ENCODE measurements at regions not wholly inside any gene's neighbourhood (a gene's known extent, or its start where the extent isn't known, plus 50 kb on each side); places are given as distances from the start of the nearest gene placed in this dataset.

DNA sequence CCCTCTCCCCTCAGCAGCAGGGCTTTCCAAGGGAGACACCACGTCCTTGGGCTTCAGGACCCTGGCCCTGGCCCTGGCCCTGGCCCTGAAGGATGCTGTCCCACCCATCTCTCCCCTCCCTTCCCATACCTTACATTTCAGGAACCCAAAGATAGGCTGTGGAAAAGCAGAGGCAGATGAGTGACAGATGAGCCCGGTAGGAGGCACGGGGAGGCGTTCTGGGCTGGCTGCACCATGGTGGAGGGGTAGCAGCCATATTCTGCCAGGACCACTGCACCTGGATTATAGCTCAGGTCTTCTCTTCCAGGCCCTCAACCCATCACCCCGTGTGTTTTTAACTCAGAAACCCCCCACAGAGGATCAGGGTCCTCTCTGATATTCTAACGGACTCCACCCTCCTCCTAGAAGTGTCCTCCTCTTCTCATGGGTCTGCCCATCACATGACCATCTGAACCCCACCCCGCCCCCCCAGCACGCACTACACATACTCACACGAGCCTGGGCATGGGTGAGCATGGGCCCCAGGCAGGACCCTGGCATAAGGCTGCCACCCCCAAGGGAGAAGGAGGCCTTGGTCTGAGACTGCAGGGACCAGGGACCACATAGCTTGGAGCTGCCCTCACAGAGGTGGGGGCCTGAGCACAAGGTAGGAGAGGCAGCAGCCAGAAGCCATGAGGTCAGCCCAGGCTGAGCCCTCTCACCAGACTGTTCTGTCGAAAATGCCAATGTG lies 220.8 kb upstream of the CDH4 start:
- TF ChIP-seq, protein P1, sequence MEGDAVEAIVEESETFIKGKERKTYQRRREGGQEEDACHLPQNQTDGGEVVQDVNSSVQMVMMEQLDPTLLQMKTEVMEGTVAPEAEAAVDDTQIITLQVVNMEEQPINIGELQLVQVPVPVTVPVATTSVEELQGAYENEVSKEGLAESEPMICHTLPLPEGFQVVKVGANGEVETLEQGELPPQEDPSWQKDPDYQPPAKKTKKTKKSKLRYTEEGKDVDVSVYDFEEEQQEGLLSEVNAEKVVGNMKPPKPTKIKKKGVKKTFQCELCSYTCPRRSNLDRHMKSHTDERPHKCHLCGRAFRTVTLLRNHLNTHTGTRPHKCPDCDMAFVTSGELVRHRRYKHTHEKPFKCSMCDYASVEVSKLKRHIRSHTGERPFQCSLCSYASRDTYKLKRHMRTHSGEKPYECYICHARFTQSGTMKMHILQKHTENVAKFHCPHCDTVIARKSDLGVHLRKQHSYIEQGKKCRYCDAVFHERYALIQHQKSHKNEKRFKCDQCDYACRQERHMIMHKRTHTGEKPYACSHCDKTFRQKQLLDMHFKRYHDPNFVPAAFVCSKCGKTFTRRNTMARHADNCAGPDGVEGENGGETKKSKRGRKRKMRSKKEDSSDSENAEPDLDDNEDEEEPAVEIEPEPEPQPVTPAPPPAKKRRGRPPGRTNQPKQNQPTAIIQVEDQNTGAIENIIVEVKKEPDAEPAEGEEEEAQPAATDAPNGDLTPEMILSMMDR (conservative IDR thresholded peaks at IDR 0.05) = no peak
- no peak for TF ChIP-seq ZFX (IDR thresholded peaks at IDR 0.05)
